AML-193 (cell line): ENCODE measurements at regions not wholly inside any gene's neighbourhood (a gene's known extent, or its start where the extent isn't known, plus 50 kb on each side); places are given as distances from the start of the nearest gene placed in this dataset.

Experiments
- DNase-seq, 2 experiments: peaks; one replicate each; lab custom pipeline; 2025; lab: John Stamatoyannopoulos, UW

GRCh38 chr3:72327008-72327407 is 521.2 kb downstream of the SHQ1 start:
- DNase-seq: no peak

- no peak for DNase-seq
These were observed 523.9 kb downstream of the SHQ1 start for GRCh38 chr3:72324253-72324811.

- DNase-seq: no peak
These were observed 524.5 kb downstream of the SHQ1 start for GRCh38 chr3:72323773-72324172.

- no peak for DNase-seq
These were observed 525.8 kb downstream of the SHQ1 start for GRCh38 chr3:72322264-72322976.

- DNase-seq: no peak
These were observed 527.3 kb downstream of the SHQ1 start for GRCh38 chr3:72320955-72321303.

GRCh38 chr3:72320095-72320954 is 527.9 kb downstream of the SHQ1 start:
- DNase-seq: no peak

GRCh38 chr3:72319194-72320094 is 528.8 kb downstream of the SHQ1 start:
- peak; percentile 27 to 37 for DNase-seq

- DNase-seq: no peak
These were observed 529.6 kb downstream of the SHQ1 start for GRCh38 chr3:72318504-72319193.

GRCh38 chr3:72317491-72317890 is 530.8 kb downstream of the SHQ1 start:
- DNase-seq: no peak

GRCh38 chr3:72316501-72317279 is 531.6 kb downstream of the SHQ1 start:
- no peak for DNase-seq

GRCh38 chr3:72313308-72313707 is 528.4 kb upstream of the PROK2 start:
- DNase-seq: no peak

- DNase-seq: peak; percentile 43 to 68
These were observed 527.4 kb upstream of the PROK2 start for GRCh38 chr3:72312339-72312738.

GRCh38 chr3:72311425-72311824 is 526.5 kb upstream of the PROK2 start:
- no peak for DNase-seq

- peak; percentile 91 to 97 for DNase-seq
These were observed 525.8 kb upstream of the PROK2 start for GRCh38 chr3:72310419-72311380.

GRCh38 chr3:72309661-72310418 is 524.9 kb upstream of the PROK2 start:
- DNase-seq: peak; percentile 56 to 71

- DNase-seq: no peak
These were observed 523.7 kb upstream of the PROK2 start for GRCh38 chr3:72308641-72309040.

GRCh38 chr3:72307438-72308115 is 522.6 kb upstream of the PROK2 start:
- DNase-seq: no peak

GRCh38 chr3:72306800-72307341 is 521.9 kb upstream of the PROK2 start:
- no peak for DNase-seq
